Ishikawa (cell line): ENCODE measurements at regions not wholly inside any gene's neighbourhood (a gene's known extent, or its start where the extent isn't known, plus 50 kb on each side); places are given as distances from the start of the nearest gene placed in this dataset.

ENCODE experiments used
- CEBPB ChIP-seq: IDR thresholded peaks from 2 replicates; pipeline ENCODE4 v1.6.1; 2012
- CREB1 ChIP-seq: IDR thresholded peaks from 2 replicates; pipeline ENCODE4 v1.6.1; 2012; ENCODE audit warnings: low read depth
- EGR1 ChIP-seq: IDR thresholded peaks from 2 replicates; pipeline ENCODE4 v1.6.1; 2012
- EP300 ChIP-seq: IDR thresholded peaks from 2 replicates; pipeline ENCODE4 v1.6.1; 2012; ENCODE audit warnings: borderline replicate concordance
- FOXM1 ChIP-seq: IDR thresholded peaks from 2 replicates; pipeline ENCODE4 v1.6.1; 2012; ENCODE audit warnings: low read depth, borderline replicate concordance
- NFIC ChIP-seq: IDR thresholded peaks from 2 replicates; pipeline ENCODE4 v1.6.1; 2012
- TEAD4 ChIP-seq: IDR thresholded peaks from 2 replicates; pipeline ENCODE4 v1.6.1; 2012
- YY1 ChIP-seq: IDR thresholded peaks from 2 replicates; pipeline ENCODE4 v1.6.1; 2012; ENCODE audit warnings: low read depth
- TF ChIP-seq, protein P1 (sequence below): IDR thresholded peaks from 2 replicates; pipeline ENCODE4 v1.6.1; 2012
- TF ChIP-seq, protein P2 (sequence below): IDR thresholded peaks from 2 replicates; pipeline ENCODE4 v1.6.1; 2012; ENCODE audit warnings: low read depth, mild to moderate bottlenecking
- TF ChIP-seq, protein P3 (sequence below): IDR thresholded peaks from 2 replicates; pipeline ENCODE4 v1.6.1; 2012

DNA sequence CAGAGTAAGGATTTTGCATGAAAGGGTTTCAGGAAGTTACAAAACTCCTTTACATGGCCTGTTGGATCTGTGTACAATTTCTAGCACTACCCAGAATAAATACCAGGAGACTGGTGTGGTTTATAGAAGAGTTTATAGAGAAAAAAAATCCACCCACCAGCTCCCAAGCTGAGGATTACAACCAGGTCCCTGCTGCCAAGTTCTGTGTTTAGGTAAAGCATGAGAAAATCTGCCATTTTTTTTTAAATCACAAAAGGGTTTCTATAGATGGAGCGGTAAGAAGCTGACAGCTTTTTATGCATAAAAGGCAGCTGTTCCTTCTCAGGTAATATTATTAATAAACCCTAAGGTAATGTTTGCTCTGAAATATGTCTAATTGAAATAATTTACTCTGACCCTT lies 545.4 kb upstream of the ZEB2 start:
- TF ChIP-seq TEAD4, result no peak
- TF ChIP-seq, protein P1, sequence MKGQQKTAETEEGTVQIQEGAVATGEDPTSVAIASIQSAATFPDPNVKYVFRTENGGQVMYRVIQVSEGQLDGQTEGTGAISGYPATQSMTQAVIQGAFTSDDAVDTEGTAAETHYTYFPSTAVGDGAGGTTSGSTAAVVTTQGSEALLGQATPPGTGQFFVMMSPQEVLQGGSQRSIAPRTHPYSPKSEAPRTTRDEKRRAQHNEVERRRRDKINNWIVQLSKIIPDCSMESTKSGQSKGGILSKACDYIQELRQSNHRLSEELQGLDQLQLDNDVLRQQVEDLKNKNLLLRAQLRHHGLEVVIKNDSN, result no peak
- no peak for TF ChIP-seq EP300
- no peak for TF ChIP-seq FOXM1
- no peak for TF ChIP-seq YY1
- TF ChIP-seq EGR1, result no peak
- TF ChIP-seq, protein P2, sequence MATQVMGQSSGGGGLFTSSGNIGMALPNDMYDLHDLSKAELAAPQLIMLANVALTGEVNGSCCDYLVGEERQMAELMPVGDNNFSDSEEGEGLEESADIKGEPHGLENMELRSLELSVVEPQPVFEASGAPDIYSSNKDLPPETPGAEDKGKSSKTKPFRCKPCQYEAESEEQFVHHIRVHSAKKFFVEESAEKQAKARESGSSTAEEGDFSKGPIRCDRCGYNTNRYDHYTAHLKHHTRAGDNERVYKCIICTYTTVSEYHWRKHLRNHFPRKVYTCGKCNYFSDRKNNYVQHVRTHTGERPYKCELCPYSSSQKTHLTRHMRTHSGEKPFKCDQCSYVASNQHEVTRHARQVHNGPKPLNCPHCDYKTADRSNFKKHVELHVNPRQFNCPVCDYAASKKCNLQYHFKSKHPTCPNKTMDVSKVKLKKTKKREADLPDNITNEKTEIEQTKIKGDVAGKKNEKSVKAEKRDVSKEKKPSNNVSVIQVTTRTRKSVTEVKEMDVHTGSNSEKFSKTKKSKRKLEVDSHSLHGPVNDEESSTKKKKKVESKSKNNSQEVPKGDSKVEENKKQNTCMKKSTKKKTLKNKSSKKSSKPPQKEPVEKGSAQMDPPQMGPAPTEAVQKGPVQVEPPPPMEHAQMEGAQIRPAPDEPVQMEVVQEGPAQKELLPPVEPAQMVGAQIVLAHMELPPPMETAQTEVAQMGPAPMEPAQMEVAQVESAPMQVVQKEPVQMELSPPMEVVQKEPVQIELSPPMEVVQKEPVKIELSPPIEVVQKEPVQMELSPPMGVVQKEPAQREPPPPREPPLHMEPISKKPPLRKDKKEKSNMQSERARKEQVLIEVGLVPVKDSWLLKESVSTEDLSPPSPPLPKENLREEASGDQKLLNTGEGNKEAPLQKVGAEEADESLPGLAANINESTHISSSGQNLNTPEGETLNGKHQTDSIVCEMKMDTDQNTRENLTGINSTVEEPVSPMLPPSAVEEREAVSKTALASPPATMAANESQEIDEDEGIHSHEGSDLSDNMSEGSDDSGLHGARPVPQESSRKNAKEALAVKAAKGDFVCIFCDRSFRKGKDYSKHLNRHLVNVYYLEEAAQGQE, result no peak
- no peak for TF ChIP-seq CEBPB
- no peak for TF ChIP-seq CREB1
- TF ChIP-seq, protein P3, sequence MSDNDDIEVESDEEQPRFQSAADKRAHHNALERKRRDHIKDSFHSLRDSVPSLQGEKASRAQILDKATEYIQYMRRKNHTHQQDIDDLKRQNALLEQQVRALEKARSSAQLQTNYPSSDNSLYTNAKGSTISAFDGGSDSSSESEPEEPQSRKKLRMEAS, result no peak
- TF ChIP-seq NFIC, result no peak
